ENCODE measurements at regions not wholly inside any gene's neighbourhood (a gene's known extent, or its start where the extent isn't known, plus 50 kb on each side); places are given as distances from the start of the nearest gene placed in this dataset.

GRCh38 chrX:14363728-14364127 lies 165.6 kb upstream of the GLRA2 start:
- TF ChIP-seq CTCF (IDR thresholded peaks at IDR 0.05) = no peak
- TF ChIP-seq POLR2A (IDR thresholded peaks at IDR 0.05) = no peak

All from esophagus squamous epithelium (tissue), 4 donors.